Natural killer cell treated with Interleukin-12 subunit alpha and Interleukin-12 subunit beta and Interleukin-15 and Interleukin-18, amount 100 ng/mL, for 72 hours (primary cell): ENCODE measurements at regions not wholly inside any gene's neighbourhood (a gene's known extent, or its start where the extent isn't known, plus 50 kb on each side); places are given as distances from the start of the nearest gene placed in this dataset.
"Not testable (repeated sequence)": the region's sequence is repeated elsewhere in the genome, so short reads cannot be mapped to it uniquely, and the experiment has no call there.

Experiments
- ATAC-seq, 2 donors: fragments of 150-1000 bp; cut with Tn5 transposase in 1 of 2; sonication (Bioruptor Pico), chemical (Tn5 transposase) in 1 of 2; 2 replicates each; pipeline ENCODE4 v1.10.0; 2021
- DNase-seq: peaks from one replicate; pipeline ENCODE4 v3.0.0; 2022; ENCODE audit warnings: low spot score
- H3K27ac Mint-ChIP-seq, 2 donors: 1 replicate in 1 of 2; 2 replicates in 1 of 2; pipeline ENCODE4 v1.8.0; 2022; ENCODE audit warnings: mixed read lengths in 2 of 2, mild to moderate bottlenecking in 1 of 2, moderate library complexity in 1 of 2
- H3K27me3 Mint-ChIP-seq, 2 donors: 1 replicate in 1 of 2; 2 replicates in 1 of 2; pipeline ENCODE4 v1.8.0; 2022; ENCODE audit warnings: mixed read lengths in 2 of 2
- H3K36me3 Mint-ChIP-seq: one replicate; pipeline ENCODE4 v1.8.0; 2022; ENCODE audit warnings: mixed read lengths
- H3K4me1 Mint-ChIP-seq, 2 donors: 1 replicate in 1 of 2; 2 replicates in 1 of 2; pipeline ENCODE4 v1.8.0; 2022; ENCODE audit warnings: low read depth in 2 of 2, mixed read lengths in 2 of 2, mild to moderate bottlenecking in 1 of 2
- H3K4me3 Mint-ChIP-seq: one replicate; pipeline ENCODE4 v1.8.0; 2022; ENCODE audit warnings: mixed read lengths
- H3K9me3 Mint-ChIP-seq: 2 replicates; pipeline ENCODE4 v1.8.0; 2022; ENCODE audit warnings: mixed read lengths

DNA sequence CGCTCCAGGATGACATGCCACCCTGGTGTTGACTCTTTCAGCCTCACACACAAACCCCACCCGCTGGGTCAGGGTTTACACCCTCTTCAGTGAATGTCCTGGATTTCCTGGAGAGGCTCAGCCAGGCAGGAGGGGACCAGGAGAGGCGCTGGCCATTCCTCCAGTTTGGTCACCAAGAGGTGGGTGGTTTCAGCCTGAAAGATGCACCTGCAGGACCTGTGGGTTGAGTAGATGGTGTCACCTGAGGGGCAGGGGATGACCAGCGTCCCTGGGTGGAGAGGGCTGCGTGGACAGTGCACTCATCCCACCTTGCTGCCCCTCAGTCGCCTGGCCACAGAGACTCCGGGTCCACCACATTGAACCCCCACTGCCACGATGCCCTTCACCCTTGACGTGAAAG is 179.7 kb downstream of the ASMT start:
- ATAC-seq (no peak), DNase-seq (no peak)
- H3K36me3 Mint-ChIP-seq, result no peaks in the 10 kb centered on the region
- H3K4me1 Mint-ChIP-seq, result no peaks in the 10 kb centered on the region
- H3K27ac Mint-ChIP-seq, result no peak overlapping the region
- H3K4me3 Mint-ChIP-seq, result no peak overlapping the region
- no peaks in the 10 kb centered on the region for H3K27me3 Mint-ChIP-seq
- no peaks in the 10 kb centered on the region for H3K9me3 Mint-ChIP-seq

DNA sequence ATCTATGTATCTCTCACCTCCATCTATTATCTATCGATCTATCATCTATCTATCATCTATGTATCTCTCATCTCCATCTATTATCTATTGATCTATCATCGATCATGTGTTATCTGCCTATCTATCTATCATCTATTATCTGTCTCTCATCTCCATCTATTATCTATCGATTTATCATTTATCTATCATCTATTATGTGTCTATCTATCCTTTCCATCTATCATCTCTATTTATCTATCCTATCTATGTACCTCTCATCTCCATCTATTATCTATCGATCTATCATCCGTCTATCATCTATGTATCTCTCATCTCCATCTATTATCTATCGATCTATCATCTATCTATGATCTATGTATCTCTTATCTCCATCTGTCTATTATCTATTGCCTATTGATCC is 188.1 kb downstream of the ASMT start:
- Mint-ChIP-seq H3K9me3 (no peaks in the 10 kb centered on the region), H3K27ac (no peak overlapping the region)
- no peak for ATAC-seq

DNA sequence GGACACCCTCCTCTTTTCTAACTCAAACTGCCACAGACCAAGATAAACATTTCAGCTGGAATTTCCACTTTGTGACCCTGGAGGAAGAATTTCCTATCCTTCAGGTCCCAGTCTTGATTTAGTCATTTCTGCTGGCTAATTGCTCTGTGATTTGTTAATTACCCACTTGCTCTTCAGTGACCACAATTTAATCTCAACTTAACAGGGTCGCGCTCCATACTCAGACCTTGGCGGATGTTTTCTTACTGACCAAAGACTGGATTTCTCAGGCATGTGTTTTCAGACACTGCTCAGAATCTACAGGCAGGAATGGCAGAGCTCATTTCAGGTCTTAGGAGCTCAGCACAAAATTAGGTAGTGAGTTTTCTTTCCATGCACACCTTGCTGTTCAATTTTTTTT is 188.9 kb downstream of the ASMT start:
- no peak overlapping the region for H3K27ac Mint-ChIP-seq
- no peaks in the 10 kb centered on the region for H3K27me3 Mint-ChIP-seq
- H3K9me3 Mint-ChIP-seq, result no peaks in the 10 kb centered on the region
- no peaks in the 10 kb centered on the region for H3K36me3 Mint-ChIP-seq
- ATAC-seq (no peak), DNase-seq (no peak)
- no peaks in the 10 kb centered on the region for H3K4me1 Mint-ChIP-seq
- no peak overlapping the region for H3K4me3 Mint-ChIP-seq

More for the DNA sequence above, 188.1 kb downstream of the ASMT start:
- Mint-ChIP-seq H3K4me1 (no peaks in the 10 kb centered on the region), H3K36me3 (no peaks in the 10 kb centered on the region), H3K27me3 (no peaks in the 10 kb centered on the region), H3K4me3 (no peak overlapping the region)
- no peak for DNase-seq

DNA sequence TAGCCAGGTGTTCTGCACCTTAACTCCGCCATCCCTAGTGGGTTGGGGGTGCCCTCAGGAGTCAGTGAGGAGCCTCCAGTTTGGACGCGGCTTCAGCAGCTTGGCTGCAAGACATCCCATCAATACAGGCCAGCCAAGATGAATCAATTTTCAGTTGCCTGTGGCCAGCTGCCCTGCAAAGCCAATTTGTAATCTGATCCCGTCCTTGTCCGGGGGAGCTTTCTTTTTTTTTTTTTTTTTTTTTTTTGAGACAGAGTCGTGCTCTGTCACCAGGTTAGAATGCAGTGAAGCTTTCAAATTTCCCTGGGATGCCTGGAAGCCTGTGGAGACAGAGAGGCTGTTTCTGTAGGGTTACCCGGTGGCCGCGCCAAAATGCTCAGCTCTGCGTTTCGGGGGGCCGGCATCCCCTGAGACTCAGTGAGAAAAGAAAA is 192.5 kb downstream of the ASMT start:
- no peak overlapping the region for H3K27ac Mint-ChIP-seq
- no peak overlapping the region for H3K4me3 Mint-ChIP-seq
- H3K4me1 Mint-ChIP-seq, result no peaks in the 10 kb centered on the region
- H3K36me3 Mint-ChIP-seq, result no peaks in the 10 kb centered on the region
- DNase-seq (no peak), ATAC-seq (no peak)
- H3K9me3 Mint-ChIP-seq, result no peaks in the 10 kb centered on the region
- no peaks in the 10 kb centered on the region for H3K27me3 Mint-ChIP-seq

DNA sequence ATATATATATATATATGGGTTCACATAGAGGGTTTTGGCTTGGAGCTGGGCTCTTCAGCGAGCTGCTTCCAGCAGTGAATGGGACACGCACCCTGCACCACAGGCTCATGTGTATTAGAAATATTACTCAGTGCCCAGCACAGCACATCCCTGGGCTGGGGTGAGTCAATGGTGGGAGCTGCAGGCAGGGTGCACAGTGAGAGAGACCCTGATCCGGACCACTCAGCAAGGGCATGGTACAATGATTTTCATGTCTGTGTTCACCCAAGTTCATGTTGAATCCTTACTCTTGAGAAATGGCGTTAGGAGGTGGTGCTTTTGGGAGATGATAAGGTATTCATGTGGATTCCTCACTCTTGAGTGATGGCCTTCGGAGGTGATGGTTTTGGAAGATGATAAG is 194.7 kb downstream of the ASMT start:
- H3K27ac Mint-ChIP-seq, result no peak overlapping the region
- no peak overlapping the region for H3K4me3 Mint-ChIP-seq
- H3K9me3 Mint-ChIP-seq, result no peaks in the 10 kb centered on the region
- no peaks in the 10 kb centered on the region for H3K4me1 Mint-ChIP-seq
- no peak for ATAC-seq
- no peak for DNase-seq
- H3K27me3 Mint-ChIP-seq, result no peaks in the 10 kb centered on the region
- no peaks in the 10 kb centered on the region for H3K36me3 Mint-ChIP-seq

DNA sequence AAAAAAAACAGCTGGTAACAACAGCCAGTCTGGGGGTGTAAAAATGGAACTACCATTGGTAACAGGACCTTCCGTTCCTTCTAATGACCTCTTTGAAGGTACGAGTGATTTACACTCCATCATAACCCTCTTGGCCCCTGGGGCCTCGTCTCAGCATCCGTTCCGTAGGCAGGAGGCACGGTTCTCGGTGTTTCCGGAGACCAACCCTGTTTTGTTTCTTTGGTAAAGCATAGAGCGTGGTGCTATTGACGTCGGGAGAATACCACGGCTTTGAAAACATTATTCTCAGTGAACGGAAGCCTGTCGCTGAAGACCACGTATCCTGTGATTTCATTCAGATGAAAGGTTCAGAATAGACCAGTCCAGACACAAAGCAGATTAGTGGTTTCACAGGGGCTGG is 198.9 kb downstream of the ASMT start:
- Mint-ChIP-seq H3K27me3 (no peaks in the 10 kb centered on the region), H3K4me1 (no peaks in the 10 kb centered on the region), H3K4me3 (no peak overlapping the region), H3K36me3 (no peaks in the 10 kb centered on the region), H3K27ac (no peak overlapping the region), H3K9me3 (no peaks in the 10 kb centered on the region)
- ATAC-seq, result no peak
- DNase-seq, result no peak

DNA sequence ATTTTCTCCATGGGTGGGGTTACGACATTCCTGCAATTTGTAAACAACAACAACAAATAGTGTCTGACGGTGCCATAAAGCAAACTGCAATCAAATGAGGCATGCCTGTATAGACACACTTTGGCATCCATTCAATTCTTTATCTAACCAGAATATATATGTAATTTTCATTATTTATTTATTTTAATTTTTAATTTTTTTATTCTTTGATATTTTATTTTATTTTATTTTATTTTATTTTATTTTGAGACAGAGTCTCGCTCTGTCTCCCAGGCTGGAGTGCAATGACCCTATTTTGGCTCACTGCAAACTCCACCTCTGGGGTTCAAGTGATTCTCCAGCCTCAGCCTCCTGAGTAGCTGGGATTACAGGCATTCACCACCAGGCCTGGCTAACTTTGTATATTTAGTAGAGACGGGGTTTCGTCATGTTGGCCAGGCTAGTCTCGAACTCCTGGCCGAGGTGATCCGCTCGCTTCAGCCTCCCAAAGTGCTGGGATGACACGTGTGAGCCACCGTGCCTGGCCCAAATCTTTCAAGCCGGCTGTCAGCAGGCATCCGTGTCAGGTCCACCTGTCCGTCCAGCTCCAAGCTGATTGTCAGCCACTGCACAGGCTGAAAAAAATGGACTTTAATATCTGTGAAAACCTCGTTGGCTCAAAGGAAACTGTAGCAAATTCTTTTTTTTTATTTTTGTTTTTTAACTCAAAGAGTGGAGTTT is 200.8 kb downstream of the ASMT start:
- no peak overlapping the region for H3K27ac Mint-ChIP-seq
- no peaks in the 10 kb centered on the region for H3K36me3 Mint-ChIP-seq
- H3K4me3 Mint-ChIP-seq, result no peak overlapping the region
- no peak for ATAC-seq
- no peaks in the 10 kb centered on the region for H3K4me1 Mint-ChIP-seq
- DNase-seq, result no peak
- H3K27me3 Mint-ChIP-seq, result no peaks in the 10 kb centered on the region
- no peaks in the 10 kb centered on the region for H3K9me3 Mint-ChIP-seq

DNA sequence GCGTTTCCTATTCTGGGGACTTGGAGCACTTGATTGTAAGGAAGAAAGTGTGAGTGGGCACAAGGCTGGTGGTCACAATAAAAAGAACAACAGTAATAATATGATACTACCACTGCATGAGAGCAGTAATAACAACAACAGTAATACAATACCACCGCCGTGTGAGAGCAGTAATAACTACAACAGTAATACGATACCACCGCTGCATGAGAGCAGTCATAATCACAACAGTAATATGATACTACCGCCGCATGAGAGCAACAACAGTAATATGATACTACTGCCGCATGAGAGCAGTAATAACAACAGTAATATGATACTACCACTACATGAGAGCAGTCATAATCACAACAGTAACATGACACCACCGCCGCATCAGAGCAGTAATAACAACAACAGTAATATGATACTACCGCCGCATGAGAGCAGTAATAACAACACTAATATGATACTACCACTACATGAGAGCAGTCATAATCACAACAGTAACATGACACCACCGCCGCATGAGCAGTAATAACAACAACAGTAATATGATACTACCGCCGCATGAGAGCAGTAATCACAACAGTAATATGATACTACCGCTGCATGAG is 201.6 kb downstream of the ASMT start:
- DNase-seq, H3K4me1 Mint-ChIP-seq, ATAC-seq, H3K36me3 Mint-ChIP-seq, H3K27me3 Mint-ChIP-seq, H3K4me3 Mint-ChIP-seq, H3K27ac Mint-ChIP-seq, H3K9me3 Mint-ChIP-seq: not testable (repeated sequence)

DNA sequence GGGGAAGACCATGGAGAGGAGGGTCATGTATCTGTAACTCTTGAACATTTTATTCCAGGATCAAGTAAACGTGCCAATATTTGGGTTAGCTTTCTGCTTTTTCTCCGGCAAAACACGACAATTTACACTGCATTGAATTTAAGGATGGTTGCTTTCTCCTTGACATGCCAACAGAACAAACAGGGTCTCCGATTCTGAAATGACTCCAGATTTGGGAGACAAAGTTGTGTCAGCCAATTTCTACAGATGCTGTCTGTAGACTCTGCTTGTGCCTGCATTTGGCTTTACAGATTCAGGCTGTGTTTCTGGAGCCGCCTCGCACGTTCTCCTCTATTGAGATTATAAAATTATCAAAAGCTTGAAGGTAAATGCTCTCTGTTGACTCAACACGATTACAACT is 207.0 kb downstream of the ASMT start:
- Mint-ChIP-seq H3K9me3 (no peaks in the 10 kb centered on the region), H3K27ac (no peak overlapping the region), H3K36me3 (no peaks in the 10 kb centered on the region), H3K4me1 (no peaks in the 10 kb centered on the region), H3K27me3 (peaks cover 0 to 11% of the 10 kb centered on the region in 2 donors), H3K4me3 (no peak overlapping the region)
- ATAC-seq (no peak), DNase-seq (no peak)

DNA sequence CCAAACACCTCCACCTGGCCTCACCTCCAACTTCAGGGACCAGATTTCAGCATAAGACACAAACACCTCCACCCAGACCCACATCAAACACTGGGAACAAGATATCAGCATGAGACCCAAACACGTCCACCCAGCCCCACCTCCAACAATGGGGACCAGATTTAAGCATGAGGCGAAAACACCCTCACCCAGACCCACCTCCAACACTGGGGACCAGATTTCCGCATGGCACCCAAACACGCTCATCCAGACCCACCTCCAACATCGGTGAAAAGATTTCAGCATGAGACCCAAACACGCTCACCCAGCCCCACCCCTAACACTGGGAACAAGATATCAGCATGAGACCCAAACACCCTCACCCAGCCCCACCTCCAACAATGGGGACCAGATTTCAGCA is 210.0 kb downstream of the ASMT start:
- Mint-ChIP-seq H3K27me3 (peaks cover 0 to 11% of the 10 kb centered on the region in 2 donors), H3K9me3 (no peaks in the 10 kb centered on the region), H3K4me1 (no peaks in the 10 kb centered on the region), H3K4me3 (no peak overlapping the region), H3K36me3 (no peaks in the 10 kb centered on the region), H3K27ac (no peak overlapping the region)
- ATAC-seq, result no peak
- DNase-seq, result no peak

DNA sequence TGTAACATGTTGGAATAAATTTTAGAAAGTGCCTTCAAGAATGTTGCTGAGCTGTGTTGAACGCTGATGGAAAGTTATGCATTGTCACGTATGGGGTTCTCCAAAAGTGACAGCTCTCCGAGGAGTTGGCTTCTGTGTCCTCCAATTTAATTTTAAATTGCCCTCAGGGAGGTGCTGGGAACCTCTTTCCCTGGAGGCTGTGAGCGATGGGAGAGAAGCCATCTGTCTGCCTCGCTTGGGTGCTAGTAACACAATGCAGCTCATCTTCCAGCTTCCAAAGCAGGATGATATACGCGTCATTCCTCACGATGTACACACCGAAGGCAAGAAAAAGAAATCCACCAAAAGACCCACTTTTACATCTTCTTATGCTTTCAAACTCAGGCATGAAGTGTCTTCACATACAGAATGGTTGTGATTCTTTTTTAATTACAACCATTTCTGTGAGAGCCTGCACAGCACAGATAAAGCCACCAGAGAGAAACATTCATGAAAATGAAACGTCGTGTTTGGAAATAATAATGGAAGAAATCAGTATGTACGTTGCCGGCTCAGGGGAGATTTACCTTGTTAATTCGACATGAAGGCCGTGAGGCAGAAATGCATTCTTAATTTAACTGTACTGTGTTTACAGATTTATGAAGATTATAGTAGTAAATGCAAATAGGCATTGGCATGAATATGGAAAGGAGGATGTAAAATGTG is 218.9 kb downstream of the ASMT start:
- no peak overlapping the region for H3K27ac Mint-ChIP-seq
- H3K27me3 Mint-ChIP-seq, result peaks cover 3 to 12% of the 10 kb centered on the region in 2 donors
- no peaks in the 10 kb centered on the region for H3K4me1 Mint-ChIP-seq
- no peak for DNase-seq
- H3K36me3 Mint-ChIP-seq, result no peaks in the 10 kb centered on the region
- no peak for ATAC-seq
- H3K4me3 Mint-ChIP-seq, result no peak overlapping the region
- H3K9me3 Mint-ChIP-seq, result no peaks in the 10 kb centered on the region

DNA sequence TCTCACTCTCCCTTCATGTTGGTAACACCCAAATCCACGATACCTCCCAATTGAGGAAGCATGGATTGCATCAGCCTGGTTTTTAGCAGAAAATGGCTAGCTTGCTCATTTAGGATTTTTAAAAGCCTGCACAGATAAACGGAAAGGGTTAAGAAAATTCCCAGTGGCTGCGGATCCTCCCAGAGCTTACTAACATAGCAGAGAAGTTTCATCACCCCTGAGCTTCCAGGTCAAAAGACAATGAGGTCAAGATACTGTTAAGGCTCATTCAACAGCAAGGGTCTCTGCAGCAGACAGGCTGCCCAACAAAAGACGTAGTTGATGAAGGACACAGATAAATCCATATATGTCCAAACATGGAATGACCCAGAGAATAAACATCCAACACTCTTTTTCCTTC is 220.2 kb downstream of the ASMT start:
- Mint-ChIP-seq H3K27ac (no peak overlapping the region), H3K4me1 (no peaks in the 10 kb centered on the region), H3K4me3 (no peak overlapping the region), H3K36me3 (no peaks in the 10 kb centered on the region), H3K9me3 (no peaks in the 10 kb centered on the region), H3K27me3 (peaks cover 3 to 12% of the 10 kb centered on the region in 2 donors)
- ATAC-seq (no peak), DNase-seq (no peak)

DNA sequence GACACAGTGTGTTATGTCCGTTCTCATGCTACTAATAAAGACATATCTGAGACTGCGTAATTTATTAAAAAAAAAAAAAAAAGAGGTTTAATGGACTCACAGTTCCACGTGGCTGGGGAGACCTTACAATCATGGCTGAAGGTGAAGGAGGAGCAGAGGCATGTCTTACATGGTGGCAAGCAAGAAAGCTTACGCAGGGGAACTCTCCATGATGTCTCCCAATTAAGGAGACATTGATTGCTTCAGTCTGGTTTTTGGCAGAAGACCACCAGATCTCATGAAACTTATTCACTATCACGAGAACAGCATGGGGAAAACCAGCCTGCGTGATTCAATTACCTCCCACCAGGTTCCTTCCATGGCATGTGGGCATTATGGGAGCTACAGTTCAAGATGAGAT is 221.8 kb downstream of the ASMT start:
- ATAC-seq, result no peak
- no peak overlapping the region for H3K27ac Mint-ChIP-seq

DNA sequence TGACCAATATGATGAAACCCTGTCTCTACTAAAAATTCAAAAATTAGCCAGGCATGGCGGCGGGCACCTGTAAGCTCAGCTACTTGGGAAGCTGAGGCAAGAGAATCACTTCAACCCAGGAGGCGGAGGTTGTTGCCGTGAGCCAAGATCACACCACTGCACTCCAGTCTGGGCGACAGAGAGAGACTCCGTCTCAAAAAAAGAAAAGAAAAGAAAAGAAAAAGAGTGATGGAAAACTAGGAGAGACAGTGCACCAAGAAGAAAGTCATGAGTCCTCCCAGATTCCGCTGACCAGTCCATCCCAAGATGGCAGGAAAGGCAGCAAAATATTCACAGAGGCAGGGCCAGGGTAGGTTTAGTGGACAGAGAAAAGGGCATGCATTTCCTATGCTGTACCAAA is 226.9 kb downstream of the ASMT start:
- no peaks in the 10 kb centered on the region for H3K27me3 Mint-ChIP-seq
- DNase-seq (no peak), ATAC-seq (no peak)
- no peak overlapping the region for H3K4me3 Mint-ChIP-seq
- no peaks in the 10 kb centered on the region for H3K36me3 Mint-ChIP-seq
- no peaks in the 10 kb centered on the region for H3K9me3 Mint-ChIP-seq
- H3K4me1 Mint-ChIP-seq, result no peaks in the 10 kb centered on the region
- H3K27ac Mint-ChIP-seq, result no peak overlapping the region

More for the DNA sequence above, 221.8 kb downstream of the ASMT start:
- Mint-ChIP-seq H3K4me1 (no peaks in the 10 kb centered on the region), H3K9me3 (no peaks in the 10 kb centered on the region), H3K36me3 (no peaks in the 10 kb centered on the region), H3K4me3 (no peak overlapping the region), H3K27me3 (peaks cover 3 to 12% of the 10 kb centered on the region in 2 donors)
- DNase-seq, result no peak
